ENCODE measurements at regions not wholly inside any gene's neighbourhood (a gene's known extent, or its start where the extent isn't known, plus 50 kb on each side); places are given as distances from the start of the nearest gene placed in this dataset.

DNA sequence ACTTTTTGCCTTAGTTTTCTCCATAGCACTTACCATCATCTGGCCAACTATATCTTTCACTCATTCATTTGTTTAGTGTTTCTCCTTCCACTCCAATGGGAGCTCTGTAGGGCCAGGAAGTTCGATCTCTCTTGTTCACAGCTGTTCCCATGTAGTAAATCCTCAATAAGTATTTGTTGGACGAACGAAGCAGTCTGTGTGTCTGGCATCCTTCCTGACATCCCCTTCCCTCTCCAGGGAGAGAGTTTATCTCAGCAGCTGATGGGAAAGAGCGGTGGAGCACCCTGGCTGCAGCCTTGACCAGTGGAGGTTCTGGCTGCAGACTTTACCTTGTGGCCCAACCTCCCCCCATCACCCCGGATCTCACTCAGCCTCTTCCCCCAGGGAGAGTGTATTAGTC lies 141.7 kb downstream of the CHST1 start:
- no peak for DNase-seq (ENCODE audit: low read depth in 1 of 2, low spot score in 1 of 2)

DNA sequence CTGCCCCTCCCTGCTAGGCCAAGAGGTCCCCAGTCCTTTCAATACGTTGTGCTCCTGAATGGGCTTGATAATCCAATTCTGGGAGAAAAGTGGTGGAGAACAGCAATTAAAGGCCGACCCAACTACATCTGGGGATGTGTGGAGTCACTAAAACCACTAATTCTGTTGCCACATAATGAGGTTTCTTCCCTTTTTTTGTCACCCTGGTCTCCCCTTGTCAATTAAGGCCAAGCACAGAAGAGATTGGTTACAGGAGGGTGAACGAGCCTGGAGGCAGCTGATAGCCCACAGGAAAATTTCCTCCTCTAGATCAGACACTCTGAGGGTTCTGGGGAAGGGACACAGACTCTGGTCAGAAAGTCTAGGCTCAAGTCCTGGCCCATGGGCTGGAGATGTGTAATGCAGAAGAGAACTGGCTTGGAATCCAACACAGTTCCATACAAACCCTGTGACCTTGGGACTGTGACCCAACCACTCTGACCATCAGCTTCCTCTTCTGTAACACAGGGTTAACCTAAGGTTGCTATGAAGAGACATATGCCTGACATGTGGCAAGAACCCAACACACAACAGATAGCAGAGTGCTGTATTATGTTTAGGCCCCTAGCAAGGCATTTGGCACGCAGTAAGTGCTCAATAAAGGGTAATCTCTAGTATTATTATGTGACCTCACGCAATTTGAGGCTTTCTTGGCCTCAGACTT lies 146.4 kb downstream of the CHST1 start:
- no peak for DNase-seq (ENCODE audit: low read depth in 1 of 2, low spot score in 1 of 2)

DNA sequence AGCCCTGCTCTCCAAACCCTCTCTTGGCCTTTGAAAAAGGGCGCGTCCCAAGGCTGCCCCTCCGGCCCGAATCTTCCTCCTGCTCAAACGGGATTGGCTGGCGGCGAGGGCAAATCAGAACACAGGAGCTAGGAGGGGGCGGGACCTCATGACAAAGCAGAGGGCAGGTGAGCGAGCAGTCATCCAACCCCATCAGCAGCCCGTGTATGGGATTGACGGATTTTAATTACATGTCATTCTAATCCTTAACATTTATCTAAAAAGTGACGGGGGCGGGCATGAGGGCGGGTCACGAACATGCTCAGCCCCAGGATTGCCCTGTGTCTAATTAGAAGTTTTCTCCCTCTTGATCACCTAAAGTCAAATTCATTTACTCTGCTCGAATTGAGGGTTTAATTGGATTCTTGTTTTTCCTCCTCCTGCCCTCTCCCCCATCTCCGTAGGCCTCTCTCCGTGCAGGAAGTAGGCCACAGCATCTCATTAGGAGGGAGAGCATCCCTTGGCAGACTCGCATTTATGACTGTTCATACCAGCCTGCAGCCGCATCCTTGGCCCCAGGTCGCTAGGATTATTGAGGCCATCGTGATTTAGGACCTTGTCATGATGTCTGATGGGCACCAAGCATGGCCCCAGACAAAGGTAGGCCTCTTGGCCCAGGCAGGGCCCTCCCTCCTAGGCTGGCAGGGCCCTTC lies 147.1 kb downstream of the CHST1 start:
- DNase-seq (ENCODE audit: low read depth in 1 of 2, low spot score in 1 of 2): no peak

DNA sequence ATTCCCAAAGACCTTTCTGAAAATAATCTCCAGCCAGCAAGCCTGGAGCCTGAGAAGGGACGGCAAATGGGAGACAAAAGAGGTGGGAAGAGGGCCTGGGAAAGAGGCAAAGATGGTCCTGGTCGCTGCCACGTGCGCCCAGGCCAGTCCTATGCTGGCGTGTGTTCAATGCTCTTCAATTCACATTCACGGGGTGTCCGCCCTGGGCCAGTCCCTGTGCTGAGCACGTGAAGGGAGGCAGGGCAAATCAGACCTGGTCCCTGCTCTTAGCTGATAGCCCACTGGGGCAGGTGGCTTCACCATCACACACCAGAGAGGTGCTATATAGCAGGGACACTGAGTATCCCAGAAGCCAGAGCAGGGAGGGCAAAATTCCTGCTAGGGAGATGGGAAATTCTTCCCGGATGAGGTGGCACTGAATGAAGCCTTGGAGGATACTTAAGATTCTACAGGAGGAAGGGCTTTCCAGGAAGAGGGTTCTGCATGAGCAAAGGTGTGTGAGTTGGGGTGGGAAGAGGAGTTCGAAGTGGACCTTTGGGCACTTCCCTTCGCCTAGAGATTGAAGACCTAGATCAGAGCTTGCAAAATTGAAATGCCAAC lies 148.2 kb downstream of the CHST1 start:
- DNase-seq (ENCODE audit: low read depth in 1 of 2, low spot score in 1 of 2): no peak

DNA sequence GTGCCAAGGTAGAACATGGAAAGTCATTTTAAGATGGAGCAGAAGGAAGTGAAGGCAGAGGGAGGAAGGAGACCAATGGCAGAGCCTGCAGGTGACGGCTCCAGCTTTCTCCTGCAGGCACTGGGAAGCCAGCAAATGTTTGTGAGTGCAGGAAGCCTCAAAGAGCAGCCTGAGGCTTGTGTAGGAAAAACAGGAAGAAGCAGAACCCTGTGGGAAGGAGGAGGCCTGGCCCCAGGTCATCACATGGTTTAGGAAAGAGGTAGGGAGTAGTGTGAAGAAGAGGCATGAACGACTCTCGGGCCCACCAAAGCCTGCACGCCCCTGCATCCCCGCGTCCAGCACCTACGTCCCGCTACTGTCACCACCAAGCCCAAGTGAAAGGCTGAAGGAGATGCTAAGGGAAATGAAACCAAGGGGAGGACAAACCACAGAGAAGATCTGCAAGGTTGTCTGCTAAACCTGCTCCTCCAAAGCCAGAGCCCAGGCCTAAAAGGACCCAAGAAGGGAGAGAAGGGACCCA lies 151.5 kb downstream of the CHST1 start:
- no peak for DNase-seq (ENCODE audit: low read depth in 1 of 2, low spot score in 1 of 2)

DNA sequence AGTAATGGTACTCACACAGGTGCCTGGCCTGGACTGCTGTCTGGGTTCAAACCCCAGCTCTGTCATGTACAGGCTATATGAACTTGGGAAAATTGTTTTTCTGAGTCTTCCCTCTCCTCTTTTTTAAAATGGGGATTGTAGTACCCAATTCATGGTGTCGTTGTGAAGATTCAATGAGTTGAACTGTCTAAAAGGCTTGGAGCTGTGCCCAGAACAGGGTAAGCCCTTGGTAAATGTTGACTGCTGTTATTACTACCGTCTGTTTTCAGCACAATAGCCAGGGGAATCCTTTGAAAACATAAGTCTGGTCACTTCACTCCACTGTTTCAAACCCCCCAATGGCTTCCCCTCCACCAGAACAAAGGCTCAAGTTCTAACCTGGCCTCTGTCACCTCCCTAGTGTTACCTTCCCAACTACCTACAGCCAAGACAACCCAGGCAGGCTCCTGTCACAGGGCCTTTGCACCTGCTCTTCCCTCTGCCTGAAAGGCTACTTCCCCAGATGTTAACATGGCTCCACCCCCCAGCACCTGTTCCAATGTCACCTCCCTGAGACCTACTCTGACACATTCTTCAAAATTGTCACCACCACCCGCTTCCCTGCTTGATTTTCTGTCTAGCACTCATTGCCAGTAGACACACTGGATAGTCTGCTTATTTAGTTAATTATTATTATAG lies 152.8 kb downstream of the CHST1 start:
- DNase-seq (ENCODE audit: low read depth in 1 of 2, low spot score in 1 of 2): no peak

DNA sequence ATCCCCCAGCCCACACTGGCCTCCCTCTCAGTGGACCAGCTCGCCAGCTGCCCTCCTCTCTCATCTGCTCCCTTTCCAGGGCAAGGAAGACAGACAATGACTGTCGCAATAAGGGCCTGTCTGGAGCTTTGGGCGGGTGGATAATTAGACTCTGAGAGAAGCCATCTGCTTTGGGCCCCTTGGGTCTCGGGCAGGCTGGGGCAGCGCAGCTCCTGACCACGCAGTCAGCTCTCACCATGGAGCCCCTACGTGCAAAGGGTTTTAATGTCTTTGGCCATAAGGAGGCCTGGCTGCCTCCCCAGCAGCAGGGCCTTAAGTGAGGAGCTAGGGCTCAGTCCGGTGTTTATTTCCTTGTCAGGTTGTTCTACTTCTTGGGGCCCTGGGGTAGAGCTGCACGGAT lies 153.9 kb downstream of the CHST1 start:
- DNase-seq (ENCODE audit: low read depth in 1 of 2, low spot score in 1 of 2): no peak

DNA sequence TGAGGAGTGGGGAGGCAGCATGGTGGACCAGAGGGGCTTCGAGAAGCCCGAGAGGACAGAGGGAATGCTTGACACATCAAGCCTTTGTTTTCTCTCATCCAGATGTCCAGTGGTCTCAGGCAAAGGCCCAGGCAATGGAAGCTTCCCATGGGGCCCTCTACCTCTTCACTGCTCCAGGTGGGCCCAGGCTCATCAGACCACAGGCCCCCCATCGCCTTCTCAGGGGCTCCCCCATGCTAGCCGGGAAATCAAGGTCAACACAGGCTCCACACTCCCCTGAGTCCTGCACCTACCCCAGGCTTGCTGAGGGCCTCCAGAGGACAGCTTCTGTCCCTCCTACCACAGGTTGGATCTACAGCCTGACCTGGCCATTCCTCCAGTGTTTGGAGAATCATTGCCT lies 157.5 kb downstream of the CHST1 start:
- DNase-seq (ENCODE audit: low read depth in 1 of 2, low spot score in 1 of 2): no peak

DNA sequence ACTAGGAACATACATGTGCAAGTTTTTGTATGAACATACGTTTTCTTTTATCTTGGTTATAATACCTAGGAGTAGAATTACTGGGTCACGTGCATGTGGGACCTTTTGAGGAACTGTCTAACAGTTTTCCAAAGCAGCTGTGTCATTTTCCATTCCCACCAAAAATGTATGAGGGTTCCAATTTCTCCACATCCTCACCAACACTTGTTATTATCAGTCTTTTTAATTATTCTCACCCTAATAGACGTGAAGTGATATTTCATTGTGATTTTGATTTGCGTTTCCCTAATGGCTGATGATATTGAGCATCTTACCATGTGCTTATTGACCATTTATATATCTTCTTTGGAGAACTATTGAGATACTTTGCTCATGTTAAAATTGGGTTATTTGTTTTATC lies 162.1 kb downstream of the CHST1 start:
- no peak for DNase-seq (ENCODE audit: low read depth in 1 of 2, low spot score in 1 of 2)

DNA sequence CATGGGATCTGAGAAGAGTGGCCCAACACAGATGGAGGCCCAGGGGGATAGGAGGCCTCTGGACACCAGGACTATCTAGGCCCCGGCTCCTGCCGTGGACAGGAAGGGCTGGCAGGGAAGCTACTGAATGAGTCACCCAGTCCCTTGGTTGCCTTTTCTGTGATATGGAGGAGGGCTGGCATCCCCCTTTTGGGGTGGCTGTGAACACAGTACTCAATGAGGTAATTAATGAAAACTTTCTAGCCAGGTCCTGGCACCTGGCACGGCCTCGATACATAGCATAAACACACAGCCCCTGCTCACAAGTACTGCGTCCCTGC lies 163.2 kb downstream of the CHST1 start:
- no peak for DNase-seq (ENCODE audit: low read depth in 1 of 2, low spot score in 1 of 2)

DNA sequence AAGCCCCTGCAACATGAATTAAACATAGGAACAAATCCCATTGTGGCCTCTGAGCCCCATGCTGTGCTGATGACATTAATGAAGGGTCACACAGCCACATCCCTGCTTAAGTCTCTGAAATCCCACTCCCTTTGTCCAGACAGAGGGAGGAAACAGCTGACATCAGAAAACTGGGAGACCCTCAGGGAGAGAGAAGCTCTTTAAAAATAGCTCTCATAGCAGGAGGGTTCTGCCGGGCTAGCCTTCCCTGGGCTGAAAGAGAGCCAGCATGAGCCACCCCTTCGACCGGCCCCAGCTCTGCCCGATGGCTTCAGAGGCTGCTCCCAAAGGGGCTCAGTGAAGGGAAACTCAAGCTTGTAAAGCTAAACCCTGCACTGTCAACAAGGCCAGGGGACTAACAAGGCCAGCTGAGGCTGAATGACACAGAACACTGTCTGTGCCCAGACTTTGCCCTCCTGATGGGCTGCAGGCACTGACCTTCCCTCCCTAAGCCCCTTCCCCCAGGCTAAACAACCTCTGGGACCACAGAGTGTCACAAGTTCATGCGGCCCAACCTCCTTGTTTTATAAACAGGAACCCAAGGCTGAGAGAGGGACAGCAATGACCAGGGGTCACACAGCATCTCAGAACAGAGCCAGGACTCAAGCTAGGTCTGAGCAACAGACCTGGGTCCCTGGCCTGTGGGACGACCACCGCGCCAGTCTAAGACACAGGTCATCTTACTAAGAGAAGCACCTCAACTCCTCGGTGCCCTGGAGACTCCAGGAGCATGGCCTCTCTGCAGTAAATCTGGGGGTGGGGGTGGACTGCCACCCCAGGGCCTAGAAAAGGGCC lies 163.8 kb downstream of the CHST1 start:
- DNase-seq (ENCODE audit: low read depth in 1 of 2, low spot score in 1 of 2): no peak

DNA sequence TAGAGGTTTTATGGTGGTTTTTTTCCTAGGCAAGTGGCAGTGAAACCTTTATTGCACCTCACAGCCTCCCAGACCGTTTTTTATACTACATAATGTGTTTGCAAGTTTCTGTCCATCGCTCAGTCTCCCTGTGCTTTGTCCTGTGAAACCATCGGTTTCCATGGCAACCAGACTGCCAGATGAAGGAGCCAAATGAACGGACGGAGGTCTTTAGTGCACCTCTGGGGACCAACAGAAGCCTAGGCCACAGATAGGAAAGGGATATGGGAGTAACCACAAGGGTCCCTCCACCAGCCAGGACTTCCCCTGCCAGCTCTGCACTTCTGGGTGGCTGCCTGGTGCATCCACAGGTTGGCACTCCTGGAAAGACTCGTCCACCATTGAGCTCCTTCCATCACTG lies 165.0 kb downstream of the CHST1 start:
- no peak for DNase-seq (ENCODE audit: low read depth in 1 of 2, low spot score in 1 of 2)

DNA sequence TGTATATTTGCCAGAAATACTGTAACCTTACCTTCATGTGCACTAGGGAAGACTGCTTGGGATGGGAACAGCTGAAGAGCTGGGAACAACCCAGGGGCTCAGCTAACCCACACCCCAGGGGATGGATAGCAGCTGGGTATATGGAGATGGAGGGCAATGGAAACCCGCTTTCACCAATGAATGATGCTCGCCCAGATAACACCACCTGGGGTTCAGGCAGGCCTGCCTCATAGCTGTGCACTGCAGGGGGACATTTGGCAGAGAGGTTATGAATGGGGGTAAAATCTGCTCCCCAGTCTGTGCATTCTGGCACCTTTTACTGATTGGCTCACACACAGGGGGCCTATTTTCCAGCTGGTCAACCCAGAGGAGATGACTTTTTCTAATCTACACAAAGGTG lies 170.7 kb downstream of the CHST1 start:
- DNase-seq (ENCODE audit: low read depth in 1 of 2, low spot score in 1 of 2): no peak

DNA sequence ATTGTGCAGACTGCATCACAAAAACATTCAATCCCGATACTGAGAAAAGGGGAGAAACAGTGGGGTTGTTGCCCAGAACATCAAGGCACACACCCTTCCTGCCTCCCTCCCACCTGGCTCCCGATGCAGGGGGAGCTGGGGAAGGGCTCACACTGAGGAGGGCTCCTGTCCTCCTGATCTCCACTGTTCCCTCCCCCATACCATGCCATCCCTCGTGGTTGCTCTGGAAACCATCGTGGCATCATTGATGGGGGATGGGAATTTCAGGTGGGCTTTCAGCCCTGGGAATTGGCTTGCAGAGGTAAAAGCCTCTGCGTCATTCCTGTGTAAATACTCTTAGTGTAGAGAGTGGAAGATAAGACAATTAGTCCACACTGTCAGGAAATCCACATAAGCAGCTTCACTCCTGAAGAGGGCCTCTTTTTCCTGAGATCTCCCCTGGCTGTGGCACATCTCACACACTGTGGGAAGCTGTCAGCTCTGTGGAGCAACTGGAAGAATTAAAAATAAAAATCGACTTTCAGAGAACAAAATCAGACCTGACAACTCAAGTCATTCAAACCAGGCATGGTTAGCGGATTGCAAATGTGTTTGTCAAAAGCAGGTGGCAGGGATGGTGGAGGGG lies 176.0 kb downstream of the CHST1 start:
- DNase-seq (ENCODE audit: low read depth in 1 of 2, low spot score in 1 of 2): no peak

DNA sequence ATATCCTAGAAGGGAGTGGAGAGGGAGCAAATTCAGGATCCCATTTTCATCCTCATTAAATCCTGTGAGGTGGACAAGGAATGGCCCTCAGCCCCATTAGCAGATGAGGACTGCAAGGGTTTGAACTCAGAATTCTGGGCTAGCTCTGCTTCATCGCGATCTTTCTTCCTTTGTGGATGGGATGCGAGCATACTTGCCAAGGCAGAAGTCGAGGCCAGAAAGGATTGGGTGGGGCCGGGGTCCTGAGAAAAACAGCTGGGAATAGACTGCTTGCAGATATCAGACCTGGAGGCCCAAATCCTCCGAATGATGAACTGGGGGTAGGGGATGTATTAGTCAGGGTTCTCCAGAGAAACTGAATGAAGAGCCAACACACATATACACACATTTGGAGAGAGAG lies 179.0 kb downstream of the CHST1 start:
- no peak for DNase-seq (ENCODE audit: low read depth in 1 of 2, low spot score in 1 of 2)

DNA sequence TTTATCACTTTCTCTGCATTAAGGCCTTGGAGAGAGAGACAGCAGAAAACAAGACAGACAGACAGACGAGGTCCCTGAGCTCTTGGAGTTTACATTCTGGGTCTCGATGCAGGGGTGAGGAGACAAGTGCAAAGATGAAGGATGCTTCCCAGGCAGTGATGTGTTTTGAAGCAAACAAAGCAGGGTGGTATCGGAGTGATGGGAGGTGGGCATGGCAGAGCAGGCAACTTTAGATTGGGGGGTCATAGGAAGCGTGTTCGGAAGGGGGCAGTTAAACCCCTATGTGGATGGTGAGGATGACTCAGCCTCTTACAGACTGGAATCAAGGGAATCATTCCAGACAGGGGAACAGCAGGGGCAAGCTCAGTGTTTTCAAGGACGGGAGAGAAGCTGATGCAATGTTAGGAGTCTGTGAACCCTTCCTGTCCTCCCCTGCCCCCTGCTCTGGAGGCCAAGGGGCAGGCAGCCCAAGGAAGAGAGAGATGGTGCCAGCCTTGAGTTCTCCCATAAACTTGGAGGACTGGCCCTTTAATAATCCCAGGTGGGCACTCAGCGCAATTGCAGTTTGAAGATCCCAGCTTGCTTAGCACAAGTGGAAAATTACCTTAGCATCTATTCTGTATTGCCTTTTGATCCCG lies 180.2 kb downstream of the CHST1 start:
- no peak for DNase-seq (ENCODE audit: low read depth in 1 of 2, low spot score in 1 of 2)

DNA sequence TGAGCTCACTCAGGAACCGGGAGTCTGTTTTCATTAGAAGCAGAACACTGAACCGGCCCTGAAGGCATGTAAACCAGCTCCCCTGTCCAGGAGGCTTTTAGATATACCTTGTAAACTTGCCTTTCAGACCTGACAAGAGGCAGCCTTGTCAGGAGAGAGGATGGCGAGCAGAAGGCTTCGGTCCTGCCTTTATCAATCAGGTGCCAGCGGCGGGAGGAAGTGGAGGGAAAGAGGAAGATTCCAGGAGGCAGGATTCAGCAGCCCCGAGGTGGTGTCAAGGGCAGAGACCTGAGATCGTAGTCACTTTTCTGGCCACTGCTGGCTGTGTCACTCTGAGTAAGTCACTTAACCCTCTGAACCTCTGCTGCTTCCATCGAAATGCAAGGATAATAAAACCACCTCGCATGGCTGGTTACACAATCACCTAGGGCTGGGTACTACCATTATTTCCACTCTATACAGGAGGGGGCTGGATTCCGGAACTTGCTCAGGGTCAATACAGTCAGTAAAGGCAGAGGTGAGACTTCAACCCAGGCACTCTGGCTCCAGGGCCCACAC lies 181.0 kb downstream of the CHST1 start:
- no peak for DNase-seq (ENCODE audit: low read depth in 1 of 2, low spot score in 1 of 2)

DNA sequence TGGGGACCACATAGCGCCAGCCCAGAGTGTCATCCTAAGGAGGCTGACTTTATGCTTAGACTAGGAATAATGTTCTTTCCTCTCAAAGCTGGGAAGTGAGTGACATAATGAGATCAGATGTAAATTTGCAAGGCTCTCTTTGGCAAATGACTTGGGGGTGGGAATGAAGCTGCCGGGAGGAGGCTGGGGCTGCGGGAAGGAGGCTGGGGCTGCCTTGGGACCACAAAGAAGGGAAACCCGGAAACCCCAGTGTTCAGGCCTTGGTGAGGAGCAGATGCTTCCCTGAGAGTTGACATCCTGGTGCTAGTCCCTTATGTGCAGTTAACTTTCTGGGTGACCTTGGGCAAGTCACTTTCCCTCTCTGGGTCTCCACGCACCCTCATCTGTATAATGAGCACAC lies 182.0 kb downstream of the CHST1 start:
- no peak for DNase-seq (ENCODE audit: low read depth in 1 of 2, low spot score in 1 of 2)

DNA sequence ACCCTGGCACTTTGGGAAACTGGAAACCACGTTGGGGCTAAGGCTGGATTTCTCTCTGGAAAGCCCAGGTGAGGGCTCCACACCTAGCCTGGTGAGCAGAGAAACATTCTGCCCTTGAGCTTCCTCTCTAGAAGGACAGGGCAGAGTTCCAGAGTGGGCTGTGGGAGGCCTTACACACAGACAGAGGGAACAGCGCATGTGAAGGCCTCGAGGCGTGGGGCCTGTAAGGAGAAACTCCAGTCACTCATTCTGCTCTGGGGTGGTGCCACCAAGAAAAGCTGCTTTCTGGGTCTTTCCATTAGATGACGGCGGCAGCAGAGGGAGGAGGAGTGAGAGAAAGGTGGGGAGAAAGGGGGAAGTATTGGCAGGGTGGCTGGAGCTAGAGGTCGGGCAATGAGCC lies 183.1 kb downstream of the CHST1 start:
- no peak for DNase-seq (ENCODE audit: low read depth in 1 of 2, low spot score in 1 of 2)

DNA sequence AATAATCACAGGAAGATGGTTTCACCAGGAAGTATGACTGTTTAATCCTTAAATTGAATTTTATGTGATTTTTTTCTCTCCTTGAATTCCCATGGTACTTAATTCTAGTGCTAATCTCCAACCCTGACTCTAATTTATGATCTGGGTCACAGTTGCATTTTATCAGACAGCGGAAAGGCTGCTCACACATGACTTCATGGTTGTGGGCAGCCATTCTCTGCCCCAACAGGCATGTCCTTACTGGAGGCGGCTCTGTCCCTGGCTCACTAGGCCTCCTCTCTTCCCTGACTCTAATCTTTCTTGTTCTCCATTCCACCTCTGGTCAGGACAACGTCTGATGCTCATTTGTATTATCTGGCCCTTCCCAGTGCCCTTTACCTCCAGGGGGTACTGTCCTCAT lies 184.4 kb downstream of the CHST1 start:
- no peak for DNase-seq (ENCODE audit: low read depth in 1 of 2, low spot score in 1 of 2)
